C4-2B (cell line): ENCODE measurements at regions not wholly inside any gene's neighbourhood (a gene's known extent, or its start where the extent isn't known, plus 50 kb on each side); places are given as distances from the start of the nearest gene placed in this dataset.

Experiments used
- CTCF ChIP-seq: fragments of 450-650 bp; conservative IDR thresholded peaks from 2 replicates; pipeline ENCODE4 v1.5.1; 2017; ENCODE audit warnings: mild to moderate bottlenecking
- ZFX ChIP-seq: fragments of 450-650 bp; IDR thresholded peaks from 2 replicates; pipeline ENCODE4 v1.6.1; 2017

GRCh38 chr4:146104541-146104940 is 71.0 kb upstream of the LSM6 start:
- TF ChIP-seq CTCF = no peak
- no peak for TF ChIP-seq ZFX
